ENCODE measurements at regions not wholly inside any gene's neighbourhood (a gene's known extent, or its start where the extent isn't known, plus 50 kb on each side); places are given as distances from the start of the nearest gene placed in this dataset.

- DNase-seq, result no peak
These were observed 534.8 kb downstream of the BRD1 start for GRCh38 chr22:49292909-49293308.

DNA sequence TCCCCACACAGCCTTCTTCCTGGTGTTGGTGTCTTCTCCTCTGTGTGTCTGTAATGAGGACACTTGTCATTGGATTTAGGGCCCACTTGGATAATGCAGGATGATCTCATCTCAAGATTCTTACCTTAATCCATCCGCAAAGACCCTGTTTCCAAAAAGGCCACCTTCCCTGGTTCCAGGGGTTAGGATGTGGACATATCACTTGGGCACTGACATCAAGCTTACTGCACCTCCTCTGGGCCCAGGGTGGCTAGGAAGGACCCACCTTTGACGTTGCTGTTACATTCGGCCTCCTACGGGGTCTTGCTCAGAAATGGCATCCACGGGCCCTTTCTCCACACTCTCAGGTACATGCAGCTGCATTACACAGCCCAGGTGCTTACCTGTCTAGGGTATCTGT lies 535.9 kb downstream of the BRD1 start:
- DNase-seq, result no peak

- no peak for DNase-seq
These were observed 536.5 kb downstream of the BRD1 start for GRCh38 chr22:49291169-49291568.

DNA sequence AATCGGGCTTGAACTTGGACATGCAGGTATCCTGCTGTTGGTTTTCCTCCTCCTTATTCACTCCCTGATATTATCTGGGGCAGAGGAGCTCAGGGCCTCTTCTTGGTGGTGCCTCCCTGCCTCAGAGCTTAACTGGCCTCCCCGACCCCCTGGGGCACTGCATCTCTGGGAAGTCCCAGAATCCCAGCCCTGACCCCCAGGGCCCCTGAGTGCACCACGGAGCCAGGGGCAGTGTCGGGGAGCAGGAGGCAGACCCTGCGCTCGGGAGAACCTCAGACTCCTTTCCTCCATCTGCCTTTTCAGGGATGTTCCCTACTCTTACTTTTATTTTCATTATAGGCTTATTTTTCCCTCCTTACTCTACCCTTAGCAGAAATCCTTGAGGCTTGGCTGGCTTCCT lies 537.0 kb downstream of the BRD1 start:
- DNase-seq, result no peak

DNA sequence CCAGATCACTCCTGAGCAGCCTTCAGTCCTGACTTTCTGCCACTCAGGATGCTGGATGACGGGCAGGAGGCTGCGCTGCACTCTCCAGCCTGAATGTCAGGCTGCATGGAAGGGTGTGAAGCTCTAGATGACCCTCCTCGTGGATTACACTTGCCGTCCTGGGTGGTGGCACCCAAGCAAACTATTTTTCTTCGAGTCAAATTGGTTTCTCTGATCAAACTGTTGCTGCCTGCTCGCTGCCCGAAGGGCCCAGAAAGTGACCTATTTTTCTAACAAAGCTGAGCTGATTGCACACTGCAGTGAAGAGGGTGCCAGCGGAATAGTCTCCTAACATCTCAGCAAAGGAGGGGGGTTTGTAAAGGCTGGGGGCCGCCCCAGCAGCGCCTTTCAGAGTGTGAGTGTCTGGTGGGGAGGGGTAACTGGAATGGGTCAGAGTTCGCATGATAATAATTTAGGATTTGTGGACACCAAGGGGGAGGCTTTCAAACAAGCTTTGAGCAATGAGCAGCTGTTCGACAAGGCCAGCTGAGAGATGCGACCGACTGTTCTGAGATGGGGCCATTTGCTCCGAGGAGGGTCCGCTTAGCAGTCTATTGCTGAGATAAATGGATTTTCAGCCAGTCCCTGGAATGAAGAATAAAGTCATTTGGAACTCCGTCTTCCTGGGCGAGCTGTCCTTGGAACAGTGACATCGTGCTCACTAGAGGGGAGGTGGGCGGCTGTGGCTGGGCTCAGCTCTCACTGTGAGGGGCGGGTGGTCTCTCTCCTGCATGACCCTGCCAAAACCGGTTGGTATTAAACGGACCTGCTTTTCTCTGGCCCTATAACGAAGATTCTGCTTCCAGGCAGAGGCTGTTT lies 537.6 kb downstream of the BRD1 start:
- DNase-seq, result no peak

GRCh38 chr22:49286181-49286760 lies 541.4 kb downstream of the BRD1 start:
- DNase-seq, result no peak

- no peak for DNase-seq
These were observed 542.7 kb downstream of the BRD1 start for GRCh38 chr22:49284931-49285330.

- DNase-seq, result no peak
These were observed 543.5 kb downstream of the BRD1 start for GRCh38 chr22:49284056-49284784.

DNA sequence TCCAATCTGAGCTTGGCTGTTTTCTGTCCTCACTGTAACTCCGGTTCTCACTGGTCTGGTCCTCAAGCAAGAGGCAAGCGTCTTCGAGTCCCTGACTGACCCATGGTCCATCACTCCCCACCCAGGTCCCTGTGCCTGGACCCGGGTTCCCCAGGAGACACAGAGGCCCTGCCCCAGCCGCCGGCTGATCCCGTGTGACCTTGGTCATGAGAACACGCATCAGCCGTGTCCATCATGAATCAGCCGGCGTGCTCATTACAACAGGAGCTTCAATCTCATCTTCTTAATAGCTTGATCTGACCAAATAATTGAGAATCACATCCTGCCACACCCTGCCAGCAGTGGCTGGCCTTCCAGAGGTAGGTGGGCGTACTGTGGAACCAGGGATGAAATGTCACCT lies 545.1 kb downstream of the BRD1 start:
- no peak for DNase-seq

DNA sequence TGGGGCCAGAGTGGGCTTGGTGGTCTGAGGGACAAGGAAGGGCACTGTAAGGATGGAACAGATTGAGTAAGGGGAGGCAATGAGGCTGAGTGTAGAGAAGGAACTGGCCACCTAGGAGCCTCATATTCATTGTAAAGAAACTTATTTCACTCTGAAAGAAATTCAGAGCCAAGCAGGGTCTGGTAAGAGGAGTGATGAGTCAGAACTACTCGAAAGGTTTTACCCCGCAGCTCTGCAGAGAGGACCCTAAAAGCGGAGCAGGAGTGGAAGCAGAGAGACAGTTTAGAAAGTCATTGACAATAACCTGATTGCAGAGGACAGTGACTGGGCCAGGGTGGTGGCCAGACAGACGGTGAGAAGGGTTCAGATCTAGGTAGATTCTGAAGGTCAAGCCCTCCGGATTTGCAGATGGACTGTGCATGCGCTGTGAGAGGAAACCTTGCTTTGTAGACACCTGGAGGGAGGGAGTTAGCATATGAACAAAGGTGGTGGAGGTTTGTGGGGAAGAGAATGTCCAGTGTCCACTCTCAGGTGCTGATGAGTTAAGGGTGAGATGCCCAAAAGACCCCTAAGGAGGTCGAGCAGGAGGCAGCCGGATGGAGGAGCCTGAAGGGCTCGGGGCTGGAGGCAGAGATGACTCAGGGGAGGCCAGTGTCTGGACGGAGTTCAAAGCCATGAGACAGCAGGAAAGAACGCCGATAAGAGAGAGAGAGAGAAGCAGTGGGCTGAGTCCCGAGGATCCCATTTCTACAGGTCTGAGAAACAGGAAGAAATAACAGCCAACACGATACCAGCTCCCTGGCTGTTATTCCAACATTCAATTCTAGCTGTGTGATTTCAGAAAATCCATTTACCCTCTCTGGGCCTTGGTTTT lies 546.0 kb downstream of the BRD1 start:
- no peak for DNase-seq

GRCh38 chr22:49278340-49278739 lies 549.3 kb downstream of the BRD1 start:
- DNase-seq, result no peak

DNA sequence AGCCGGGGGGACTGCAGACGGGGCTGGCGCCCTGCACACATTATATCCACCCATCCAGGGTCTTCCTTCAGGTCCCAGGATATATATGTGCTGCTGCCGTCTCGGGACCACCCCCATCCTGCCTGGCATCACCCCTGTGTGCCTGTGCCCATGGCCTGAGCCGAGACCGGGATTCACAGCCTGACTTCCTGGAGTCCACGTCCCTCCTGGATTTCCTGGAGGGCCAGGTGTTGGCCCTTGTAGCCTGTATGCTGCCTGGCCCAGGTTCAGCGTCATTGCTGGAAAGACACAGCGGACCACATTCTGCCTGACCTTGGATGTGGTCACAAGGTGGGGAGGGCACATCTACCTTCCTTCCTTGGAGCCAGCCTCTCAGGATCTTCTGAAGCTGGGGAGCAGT lies 551.1 kb downstream of the BRD1 start:
- DNase-seq, result no peak

DNA sequence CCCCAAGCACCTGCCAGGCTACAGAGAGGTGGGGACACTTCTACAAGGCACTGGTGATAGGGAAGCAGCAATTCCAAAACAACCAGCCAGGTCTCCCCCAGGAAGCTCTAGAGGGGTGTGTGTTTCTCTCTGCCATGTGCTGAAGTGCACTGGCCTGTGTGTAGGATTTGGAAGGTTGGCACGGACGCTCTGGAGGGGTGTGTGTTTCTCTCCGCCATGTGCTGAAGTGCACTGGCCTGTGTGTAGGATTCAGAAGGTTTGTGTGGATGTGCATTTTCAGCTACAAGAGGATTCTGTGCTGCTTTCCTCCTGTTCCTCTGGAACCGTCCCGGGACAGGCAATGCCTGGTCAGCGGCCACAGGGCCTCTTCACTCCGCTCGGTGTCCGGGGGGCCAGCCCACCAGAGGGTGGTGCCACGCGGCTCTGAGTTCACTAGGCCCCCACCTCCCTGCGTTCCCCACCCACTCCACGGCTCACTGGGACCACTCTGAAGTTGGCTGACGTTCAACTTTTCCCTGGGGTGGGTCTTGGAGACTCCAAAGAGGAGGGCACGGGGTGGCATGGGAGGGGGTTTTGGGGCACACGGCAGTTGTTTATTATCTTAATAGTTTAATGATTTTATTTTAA lies 552.8 kb downstream of the BRD1 start:
- DNase-seq, result no peak

DNA sequence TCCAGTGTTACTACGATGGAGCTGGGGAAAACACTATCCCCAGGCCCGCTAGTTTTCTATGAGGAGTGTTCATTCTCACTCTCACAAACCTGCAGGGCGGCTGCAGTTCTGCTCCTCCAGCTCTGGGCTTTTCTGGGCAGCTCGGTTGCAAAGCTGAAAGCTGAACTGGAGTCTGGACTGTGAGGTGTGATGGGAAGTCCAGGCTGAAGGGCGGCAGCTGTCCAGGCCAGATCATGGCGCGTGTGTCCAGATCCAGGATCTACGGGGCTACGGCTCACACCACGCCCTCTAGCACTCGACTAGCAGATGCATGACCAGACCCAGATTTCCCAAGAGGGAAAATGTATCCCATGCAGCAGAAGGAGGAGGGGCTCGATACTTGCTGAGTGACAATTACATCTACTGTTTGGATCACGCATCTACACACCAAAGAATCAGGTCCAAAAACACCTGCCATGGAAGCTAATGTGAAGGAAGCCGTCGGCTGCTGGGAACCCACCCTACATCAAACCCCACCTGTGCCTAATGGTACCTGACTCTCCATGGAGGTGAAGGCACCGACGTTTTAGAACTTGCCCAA lies 555.0 kb downstream of the BRD1 start:
- no peak for DNase-seq

DNA sequence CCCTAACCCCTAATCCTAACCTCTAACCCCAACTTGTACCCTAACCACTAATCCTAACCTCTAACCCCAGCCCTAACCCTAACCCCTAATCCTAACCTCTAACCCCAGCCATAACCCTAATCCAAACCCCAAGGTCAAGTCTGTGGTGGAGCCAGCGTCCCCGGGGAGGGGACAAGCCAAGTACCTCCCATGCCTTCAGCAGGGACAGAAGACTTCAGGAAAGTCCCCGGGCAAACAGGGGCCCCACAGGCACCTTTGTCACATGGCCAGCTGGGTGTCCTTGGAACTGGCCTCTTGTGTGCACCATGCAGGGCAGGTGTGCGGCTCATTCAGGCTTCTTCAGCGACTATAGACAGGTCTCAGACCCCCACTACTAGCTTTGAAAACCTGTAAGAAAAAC lies 555.8 kb downstream of the BRD1 start:
- DNase-seq, result no peak

DNA sequence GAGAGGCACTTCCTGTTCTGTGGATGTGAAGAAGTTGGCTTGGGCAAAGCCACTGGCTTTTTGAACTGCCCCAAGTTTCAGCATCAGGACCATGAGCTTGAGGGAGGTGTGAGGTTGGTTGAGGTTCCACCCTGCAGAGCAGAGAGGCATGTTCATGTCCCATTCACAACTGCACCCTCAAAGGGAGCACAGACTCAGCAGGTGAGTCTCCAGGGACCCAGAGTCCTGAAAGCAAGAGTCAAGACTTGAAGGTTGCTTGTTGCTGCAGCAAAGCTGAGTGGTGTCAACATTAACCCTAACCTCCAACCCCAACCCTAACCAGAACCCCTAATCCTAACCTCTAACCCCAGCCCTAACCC lies 556.3 kb downstream of the BRD1 start:
- no peak for DNase-seq

GRCh38 chr22:49270595-49271368 lies 556.9 kb downstream of the BRD1 start:
- no peak for DNase-seq

GRCh38 chr22:49269928-49270327 lies 557.7 kb downstream of the BRD1 start:
- DNase-seq, result no peak

- DNase-seq, result no peak
These were observed 558.3 kb downstream of the BRD1 start for GRCh38 chr22:49269371-49269770.

GRCh38 chr22:49268924-49269323 lies 558.7 kb downstream of the BRD1 start:
- no peak for DNase-seq

- DNase-seq, result no peak
These were observed 559.7 kb downstream of the BRD1 start for GRCh38 chr22:49267996-49268395.

Data from EL (cell line).